Activated T-cell treated with anti-CD3 and anti-CD28 coated beads for 48 hours (primary cell): ENCODE measurements at regions not wholly inside any gene's neighbourhood (a gene's known extent, or its start where the extent isn't known, plus 50 kb on each side); places are given as distances from the start of the nearest gene placed in this dataset.

Experiments used
- DNase-seq: peaks from one replicate; pipeline ENCODE4 v3.0.0-alpha.2; 2020; ENCODE audit warnings: low read depth

DNA sequence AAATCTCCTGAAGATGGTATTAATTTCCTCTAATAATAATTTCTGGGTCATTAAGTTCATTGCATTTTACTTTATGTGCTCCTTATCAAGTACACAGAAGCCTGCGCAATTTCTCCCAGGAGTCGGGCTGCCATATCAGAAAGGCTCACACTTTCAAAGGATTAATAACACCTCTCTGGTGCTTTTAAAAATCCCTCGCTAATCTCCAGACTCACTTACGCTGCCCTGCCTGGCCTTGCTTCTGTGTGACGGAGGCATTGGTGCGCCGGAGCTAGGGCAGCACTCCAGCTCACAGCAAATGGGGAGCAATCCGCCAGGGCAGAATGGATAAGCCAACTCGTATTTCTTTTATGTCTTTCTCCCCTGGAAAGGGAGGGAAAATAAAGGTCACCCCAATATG lies 300.8 kb downstream of the EFNB2 start:
- DNase-seq: no peak

- DNase-seq: no peak
Observed at GRCh38 chr13:106233134-106233735, 302.2 kb downstream of the EFNB2 start.

DNA sequence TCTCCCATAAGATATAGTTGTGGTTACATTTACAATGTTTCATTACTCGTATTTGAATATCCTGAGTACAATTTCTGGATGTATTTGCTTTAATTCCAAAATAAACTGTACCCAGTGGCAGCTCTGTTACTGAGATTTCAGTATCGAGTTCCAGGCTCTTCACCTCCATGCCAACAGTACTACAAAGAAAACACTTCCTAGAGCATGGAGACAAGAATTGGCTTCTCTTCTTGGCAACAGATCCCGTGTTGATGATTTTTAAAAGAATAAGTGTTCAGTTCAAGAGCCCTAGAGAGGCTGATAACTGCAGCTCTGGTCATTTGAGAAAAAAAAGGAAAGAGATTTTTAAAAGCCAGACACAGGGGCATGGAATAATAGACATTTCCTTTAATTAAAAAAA lies 302.8 kb downstream of the EFNB2 start:
- no peak for DNase-seq

- no peak for DNase-seq
Observed at GRCh38 chr13:106230450-106230849, 305.0 kb downstream of the EFNB2 start.

DNA sequence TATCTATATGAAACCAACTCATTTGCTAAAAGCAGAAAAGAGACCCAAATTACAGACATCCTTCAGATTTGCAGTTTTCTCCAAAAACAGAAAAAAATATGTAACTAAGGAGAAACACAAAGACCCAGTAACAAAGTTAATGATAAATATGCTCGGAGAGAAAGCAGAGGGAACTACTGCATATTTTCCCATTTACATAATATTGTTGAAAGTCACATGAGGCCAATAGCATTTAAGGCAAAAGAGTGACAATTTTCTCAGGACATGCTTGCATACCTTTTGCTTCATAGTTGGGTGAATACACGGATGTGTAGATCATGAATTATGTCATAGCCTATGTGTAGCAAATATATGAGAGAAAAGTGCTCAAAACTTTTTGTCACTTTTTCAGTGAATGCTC lies 310.3 kb downstream of the EFNB2 start:
- DNase-seq: no peak

GRCh38 chr13:106220211-106220610 lies 315.3 kb downstream of the EFNB2 start:
- DNase-seq: no peak

DNA sequence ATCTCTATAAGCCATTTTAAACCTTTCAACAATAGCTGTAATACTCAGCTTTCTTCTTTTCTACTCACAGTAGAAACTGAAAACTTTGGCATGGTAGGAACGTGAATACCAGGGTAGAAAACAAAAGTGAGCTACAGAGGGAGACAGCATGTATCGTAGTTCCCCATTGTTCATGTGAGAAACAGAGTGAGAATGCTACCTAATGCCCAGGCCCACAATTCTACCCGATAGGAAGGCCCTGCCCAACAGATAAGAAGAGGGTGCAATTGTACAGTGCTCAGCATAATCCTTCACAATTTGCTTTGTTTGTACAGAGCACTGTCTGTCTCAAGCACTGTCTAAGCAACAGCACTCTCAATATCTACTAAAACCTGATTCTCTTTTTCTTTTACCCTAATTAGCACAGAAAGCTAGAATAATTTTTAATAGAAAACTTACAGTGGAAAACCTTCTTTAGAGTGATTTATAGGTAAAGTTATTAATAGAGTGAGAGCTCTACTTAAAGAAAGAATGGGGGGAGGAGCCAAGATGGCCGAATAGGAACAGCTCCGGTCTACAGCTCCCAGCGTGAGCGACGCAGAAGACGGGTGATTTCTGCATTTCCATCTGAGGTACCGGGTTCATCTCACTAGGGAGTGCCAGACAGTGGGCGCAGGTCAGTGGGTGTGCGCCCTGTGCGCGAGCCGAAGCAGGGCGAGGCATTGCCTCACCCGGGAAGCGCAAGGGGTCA lies 322.3 kb downstream of the EFNB2 start:
- no peak for DNase-seq

GRCh38 chr13:106212386-106213010 lies 323.0 kb downstream of the EFNB2 start:
- DNase-seq: no peak

GRCh38 chr13:106210324-106210723 lies 325.1 kb downstream of the EFNB2 start:
- no peak for DNase-seq

- DNase-seq: no peak
Observed at GRCh38 chr13:106205871-106206270, 329.6 kb downstream of the EFNB2 start.

DNA sequence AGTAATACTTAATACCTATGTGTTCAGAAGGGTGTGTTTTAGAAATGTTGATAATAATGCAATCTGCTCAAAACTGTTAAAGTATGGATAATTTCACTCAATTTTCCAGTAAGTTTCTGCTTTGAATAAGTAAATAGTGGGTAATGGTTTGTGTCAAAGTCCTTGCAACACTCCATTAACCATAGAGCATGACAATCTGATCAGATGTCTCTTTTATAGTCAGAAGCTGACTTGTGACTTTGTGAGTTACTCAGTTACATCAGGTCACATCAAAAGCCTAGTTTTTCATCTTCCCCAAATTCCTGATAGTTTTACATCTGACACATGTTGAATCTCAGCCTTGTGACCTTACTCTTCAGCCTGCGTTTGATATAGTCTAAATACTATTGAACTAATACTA lies 338.0 kb downstream of the EFNB2 start:
- DNase-seq: no peak

- DNase-seq: no peak
Observed at GRCh38 chr13:106187501-106188095, 347.9 kb downstream of the EFNB2 start.

DNA sequence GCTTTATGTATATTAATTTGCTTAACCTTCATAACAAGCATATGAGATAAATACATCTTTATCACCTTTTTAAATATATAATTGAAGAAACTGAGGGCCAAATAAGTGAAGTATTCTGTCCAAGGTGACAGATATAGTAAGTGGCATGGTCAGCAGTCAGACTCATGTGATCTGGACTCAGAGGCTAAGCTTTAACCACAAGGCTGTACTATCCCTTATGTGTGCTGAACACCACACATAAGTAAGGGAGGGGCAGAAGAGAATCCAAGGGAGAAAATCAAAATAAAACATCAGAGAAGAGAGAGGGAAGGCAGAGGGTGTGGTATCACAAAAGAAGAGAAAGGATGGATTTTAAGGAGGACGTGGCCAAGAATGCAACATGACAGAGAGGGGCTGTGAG lies 348.4 kb downstream of the EFNB2 start:
- no peak for DNase-seq

DNA sequence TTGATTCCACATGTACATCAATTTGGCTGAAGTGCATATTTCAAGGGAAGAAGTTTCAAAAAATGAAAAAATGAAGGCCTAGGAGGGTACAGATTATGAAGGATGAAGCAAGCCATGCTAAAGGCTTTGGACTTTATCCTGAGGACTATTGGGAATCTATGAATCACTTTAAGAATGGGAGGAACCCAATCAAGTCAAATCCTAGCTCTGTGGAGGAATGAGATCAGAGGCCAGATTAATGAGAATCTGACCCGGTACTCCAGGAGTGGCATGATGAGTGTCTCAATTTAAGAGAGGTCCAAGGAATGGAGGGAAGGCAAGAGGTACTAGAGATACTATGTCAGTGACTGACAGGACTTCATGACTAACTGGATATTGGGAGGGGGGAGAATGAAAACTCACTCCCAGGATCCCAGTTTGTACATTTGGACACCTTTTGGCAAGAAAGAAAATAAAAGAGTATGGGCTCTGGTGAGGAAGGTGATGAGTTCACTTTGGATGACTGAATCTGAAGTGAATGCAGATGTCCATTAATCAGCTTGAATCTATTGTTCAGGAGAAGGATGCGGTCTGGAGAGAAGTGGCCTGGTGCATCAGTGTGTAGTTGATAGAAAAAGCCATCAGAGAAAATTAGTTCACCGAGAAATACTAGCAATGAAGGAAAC lies 349.0 kb downstream of the EFNB2 start:
- no peak for DNase-seq

- no peak for DNase-seq
Observed at GRCh38 chr13:106184790-106185189, 350.7 kb downstream of the EFNB2 start.

DNA sequence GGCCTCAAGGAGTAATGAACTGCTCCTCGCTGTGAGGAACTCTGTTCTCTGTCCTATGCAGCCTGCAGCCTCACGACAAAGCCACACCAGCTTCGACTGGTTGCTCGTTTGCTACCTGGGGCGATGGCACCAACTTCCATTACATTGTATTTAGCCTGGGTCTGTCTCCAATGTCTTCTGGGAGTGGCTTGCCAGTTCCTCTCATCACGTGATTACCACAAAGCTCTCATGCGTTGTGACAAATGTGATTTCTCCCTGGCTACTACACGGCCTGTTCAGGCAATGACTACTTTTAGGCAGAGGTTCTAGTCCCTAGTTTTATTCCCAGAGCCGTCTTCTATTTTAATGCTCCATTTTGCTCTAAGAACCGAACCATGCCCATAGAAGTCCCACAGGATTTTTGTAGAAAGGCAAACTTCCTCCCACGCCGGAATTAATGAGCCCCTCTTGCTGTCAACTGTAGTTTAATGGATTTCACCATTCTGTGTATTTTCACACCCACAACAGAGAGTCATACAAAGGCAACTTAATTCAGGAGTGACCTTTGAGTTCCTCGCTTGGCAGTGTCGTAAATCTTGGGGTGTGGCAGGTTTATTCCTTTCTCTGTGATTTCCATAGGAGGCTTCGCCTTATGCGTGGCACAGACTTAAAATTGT lies 351.9 kb downstream of the EFNB2 start:
- no peak for DNase-seq

GRCh38 chr13:106182404-106182803 lies 353.1 kb downstream of the EFNB2 start:
- DNase-seq: no peak

GRCh38 chr13:106178816-106179215 lies 356.6 kb downstream of the EFNB2 start:
- DNase-seq: no peak

DNA sequence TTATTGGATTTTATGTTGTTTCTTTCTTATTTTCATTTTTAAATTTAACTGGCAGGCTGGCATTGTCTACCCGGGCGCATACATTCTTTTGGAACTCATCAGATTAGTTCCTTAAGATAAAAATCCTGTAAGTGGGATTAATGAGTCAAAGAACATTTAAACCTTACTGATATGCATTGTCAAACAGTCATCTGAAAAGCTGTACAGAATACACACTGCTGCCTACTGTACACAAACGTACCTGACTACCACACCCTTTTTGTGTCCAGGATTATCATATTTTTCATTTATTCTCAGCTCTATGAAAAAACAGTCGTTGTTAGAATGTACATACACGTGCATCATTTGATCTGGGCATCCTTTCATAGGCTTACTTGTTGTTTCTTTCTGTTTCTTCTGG lies 358.3 kb downstream of the EFNB2 start:
- DNase-seq: no peak

DNA sequence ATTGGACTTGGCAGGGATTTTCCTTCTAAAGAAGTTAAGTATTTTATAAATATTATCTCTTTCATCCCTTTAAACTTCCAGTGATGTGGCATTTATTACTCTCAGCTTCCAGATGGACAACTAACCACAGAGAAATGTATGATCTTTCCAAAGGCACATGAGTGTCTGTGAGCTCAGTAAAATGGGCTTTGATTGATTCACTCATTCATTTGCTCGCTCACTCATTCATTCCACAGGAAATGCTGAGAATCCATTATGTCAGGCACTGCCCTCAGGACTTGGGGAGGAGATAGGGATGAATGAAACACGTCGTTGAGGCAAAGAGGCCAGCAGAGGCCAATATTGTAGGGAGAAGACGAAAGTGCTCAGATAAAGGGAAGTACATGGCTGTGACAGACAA lies 359.3 kb downstream of the EFNB2 start:
- no peak for DNase-seq

GRCh38 chr13:106173891-106174610 lies 361.4 kb downstream of the EFNB2 start:
- DNase-seq: no peak
